Lung (tissue), 11 donors: ENCODE measurements at regions not wholly inside any gene's neighbourhood (a gene's known extent, or its start where the extent isn't known, plus 50 kb on each side); places are given as distances from the start of the nearest gene placed in this dataset.

Experiments
- ATAC-seq: fragments of 200-7000 bp; cut with Tn5 transposase; one replicate; pipeline ENCODE4 v1.9.1; 2020; ENCODE audit warnings: moderate number of reproducible peaks; ENCODE audit not compliant: insufficient read depth, low FRiP score
- DNase-seq, 3 donors: peaks; one replicate each; pipeline ENCODE4 v3.0.0-alpha.2; 2013 to 2017
- H3K27ac ChIP-seq, 2 donors: one replicate each; pipeline ENCODE4 v1.5.1; 2013; ENCODE audit warnings: mild to moderate bottlenecking in 2 of 2, moderate library complexity in 2 of 2, control low read depth in 1 of 2, inconsistent platforms in 1 of 2, low read depth in 1 of 2, low read length in 1 of 2
- H3K27me3 ChIP-seq, 3 donors: one replicate each; pipeline ENCODE4 v1.5.1; 2013; ENCODE audit warnings: low read length in 2 of 3; ENCODE audit not compliant: control insufficient read depth in 3 of 3, insufficient read depth in 3 of 3
- H3K36me3 ChIP-seq, 4 donors: one replicate each; pipeline ENCODE4 v1.5.1; 2013; ENCODE audit warnings: low read length in 4 of 4, mild to moderate bottlenecking in 1 of 4, moderate library complexity in 1 of 4; ENCODE audit not compliant: control insufficient read depth in 4 of 4, insufficient read depth in 4 of 4
- H3K4me1 ChIP-seq, 5 donors: one replicate each; pipeline ENCODE4 v1.5.1; 2013; ENCODE audit warnings: low read length in 5 of 5, mild to moderate bottlenecking in 2 of 5, moderate library complexity in 1 of 5; ENCODE audit not compliant: control insufficient read depth in 5 of 5, insufficient read depth in 5 of 5
- H3K4me3 ChIP-seq: one replicate; pipeline ENCODE4 v1.5.1; 2013; ENCODE audit warnings: mild to moderate bottlenecking, control low read depth, moderate library complexity
- H3K9ac ChIP-seq, 2 donors: one replicate each; pipeline ENCODE4 v1.5.1; 2013; ENCODE audit warnings: low read length in 2 of 2, control low read depth in 1 of 2; ENCODE audit not compliant: insufficient read depth in 1 of 2
- H3K9me3 ChIP-seq, 4 donors: one replicate each; pipeline ENCODE4 v1.5.1; 2013; ENCODE audit warnings: low read length in 3 of 4, mild to moderate bottlenecking in 1 of 4, moderate library complexity in 1 of 4; ENCODE audit not compliant: control insufficient read depth in 4 of 4, insufficient read depth in 3 of 4
- CTCF ChIP-seq: IDR thresholded peaks from 2 replicates; pipeline ENCODE4 v1.5.1; 2012; ENCODE audit warnings: mild to moderate bottlenecking; ENCODE audit errors: control extremely low read depth, extremely low read depth
- WGBS, 2 donors: extraction: QIAGEN DNeasy Blood & Tissue Kit; methylation state at CpG; one replicate each; pipeline ENCODE4 v1.1.7; 2013; 5-methylcytosine and 5-hydroxymethylcytosine counted together
- donor health status: control.
- donor health status: control.
- donor health status: Bipolar disorder and iron deficiency.
- donor health status: healthy.
- donor health status: DM: yes; HTN: yes; CAD: no.

- no peak for TF ChIP-seq CTCF
- ATAC-seq: no peak
- peaks cover 0 to 4% (median 0%) of the 10 kb centered on the region in 5 donors for H3K4me1 ChIP-seq
These were observed 283.0 kb upstream of the BOD1L1 start for GRCh38 chr4:13910556-13910955.

GRCh38 chr4:13911256-13911655 is 283.7 kb upstream of the BOD1L1 start:
- ATAC-seq (no peak), DNase-seq (no peak)
- no peak for TF ChIP-seq CTCF
- Histone ChIP-seq H3K9ac (no peak overlapping the region), H3K4me3 (no peak overlapping the region), H3K4me1 (peaks cover 0 to 4% (median 0%) of the 10 kb centered on the region in 5 donors), H3K27ac (no peak overlapping the region), H3K36me3 (no peaks in the 10 kb centered on the region), H3K9me3 (peaks cover 0 to 2% (median 0%) of the 10 kb centered on the region in 4 donors), H3K27me3 (no peaks in the 10 kb centered on the region)

More at GRCh38 chr4:13910556-13910955, 283.0 kb upstream of the BOD1L1 start:
- no peaks in the 10 kb centered on the region for H3K27me3 ChIP-seq
- no peak for DNase-seq
- H3K27ac ChIP-seq: no peak overlapping the region
- no peak overlapping the region for H3K9ac ChIP-seq
- no peak overlapping the region for H3K4me3 ChIP-seq
- no peaks in the 10 kb centered on the region for H3K36me3 ChIP-seq
- peaks cover 0 to 2% (median 0%) of the 10 kb centered on the region in 4 donors for H3K9me3 ChIP-seq

- WGBS, 2 donors: 49 to 65% methylated on average over 2 of the region's 2 CpGs
- DNase-seq (no peak), ATAC-seq (no peak)
- H3K27me3 ChIP-seq: no peaks in the 10 kb centered on the region
- H3K27ac ChIP-seq: no peak overlapping the region
- H3K4me3 ChIP-seq: no peak overlapping the region
- H3K4me1 ChIP-seq: peaks cover 0 to 4% (median 0%) of the 10 kb centered on the region in 5 donors
- peaks cover 0 to 2% (median 0%) of the 10 kb centered on the region in 4 donors for H3K9me3 ChIP-seq
- TF ChIP-seq CTCF: no peak
- no peak overlapping the region for H3K9ac ChIP-seq
- H3K36me3 ChIP-seq: no peaks in the 10 kb centered on the region
These were observed 285.0 kb upstream of the BOD1L1 start for GRCh38 chr4:13912436-13912925.

GRCh38 chr4:13912966-13913365 is 285.4 kb upstream of the BOD1L1 start:
- Histone ChIP-seq H3K27ac (no peak overlapping the region), H3K36me3 (no peaks in the 10 kb centered on the region), H3K4me3 (no peak overlapping the region), H3K4me1 (peaks cover 0 to 4% (median 0%) of the 10 kb centered on the region in 5 donors), H3K9ac (no peak overlapping the region), H3K9me3 (peaks cover 0 to 2% (median 0%) of the 10 kb centered on the region in 4 donors), H3K27me3 (no peaks in the 10 kb centered on the region)
- DNase-seq (peak in 1 of 3 donors; percentile 59), ATAC-seq (no peak)
- TF ChIP-seq CTCF: no peak
